ENCODE measurements at regions not wholly inside any gene's neighbourhood (a gene's known extent, or its start where the extent isn't known, plus 50 kb on each side); places are given as distances from the start of the nearest gene placed in this dataset.

- H3K4me3 ChIP-seq = no peak overlapping the region
- H3K79me2 ChIP-seq (ENCODE audit: control insufficient read depth, insufficient read depth, low read length) = no peaks in the 10 kb centered on the region
- no peaks in the 10 kb centered on the region for H3K9me3 ChIP-seq (replicated peaks; ENCODE audit: control insufficient read depth, insufficient read depth, low read length)
- ATAC-seq (no peak), DNase-seq (ENCODE audit: low read depth, low spot score) (no peak), FAIRE-seq (no peak)
- intact Hi-C loops (cut with micrococcal nuclease; ENCODE audit: unreplicated experiment) = no loop called here
- in situ Hi-C loops (cut with MboI) = no loop called here
- BruUV-seq (replicated peaks) = no TSS peak
- no peak overlapping the region for H3K9ac ChIP-seq (ENCODE audit: control insufficient read depth, insufficient read depth, low read length)
- H3K27me3 ChIP-seq (replicated peaks in 1 of 2; ENCODE audit: control insufficient read depth in 2 of 2, insufficient read depth in 2 of 2, low read length in 1 of 2) = no peaks in the 10 kb centered on the region
- no peak overlapping the region for H3K27ac ChIP-seq (ENCODE audit: control insufficient read depth, insufficient read depth)
- no peak overlapping the region for H2AFZ ChIP-seq (ENCODE audit: control insufficient read depth, low read depth, low read length)
- TF ChIP-seq TAF1 (IDR thresholded peaks at IDR 0.05; ENCODE audit: borderline replicate concordance, low read depth, low read length) (no peak), E2F4 (IDR thresholded peaks at IDR 0.05; ENCODE audit: low read depth, low read length) (no peak), SMC3 (IDR thresholded peaks at IDR 0.05; ENCODE audit: borderline replicate concordance, low read length) (no peak), HDGF (IDR thresholded peaks at IDR 0.05) (no peak), CBFB (IDR thresholded peaks at IDR 0.05; ENCODE audit: low read depth) (no peak), ZNF207 (IDR thresholded peaks at IDR 0.05; ENCODE audit: borderline replicate concordance) (no peak), ATF2 (IDR thresholded peaks at IDR 0.05; ENCODE audit: low read length) (no peak), HDAC2 (IDR thresholded peaks at IDR 0.05) (no peak), KDM1A (IDR thresholded peaks at IDR 0.05; ENCODE audit: borderline replicate concordance) (no peak), BHLHE40 (IDR thresholded peaks at IDR 0.05; ENCODE audit: borderline replicate concordance in 1 of 2, low read depth in 2 of 2, low read length in 1 of 2) (no peak), ASH2L (IDR thresholded peaks at IDR 0.05; ENCODE audit: borderline replicate concordance, low read depth) (no peak)
- TF ChIP-seq, protein P1, sequence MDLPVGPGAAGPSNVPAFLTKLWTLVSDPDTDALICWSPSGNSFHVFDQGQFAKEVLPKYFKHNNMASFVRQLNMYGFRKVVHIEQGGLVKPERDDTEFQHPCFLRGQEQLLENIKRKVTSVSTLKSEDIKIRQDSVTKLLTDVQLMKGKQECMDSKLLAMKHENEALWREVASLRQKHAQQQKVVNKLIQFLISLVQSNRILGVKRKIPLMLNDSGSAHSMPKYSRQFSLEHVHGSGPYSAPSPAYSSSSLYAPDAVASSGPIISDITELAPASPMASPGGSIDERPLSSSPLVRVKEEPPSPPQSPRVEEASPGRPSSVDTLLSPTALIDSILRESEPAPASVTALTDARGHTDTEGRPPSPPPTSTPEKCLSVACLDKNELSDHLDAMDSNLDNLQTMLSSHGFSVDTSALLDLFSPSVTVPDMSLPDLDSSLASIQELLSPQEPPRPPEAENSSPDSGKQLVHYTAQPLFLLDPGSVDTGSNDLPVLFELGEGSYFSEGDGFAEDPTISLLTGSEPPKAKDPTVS (IDR thresholded peaks at IDR 0.05; ENCODE audit: low read depth, low read length) = no peak
- TF ChIP-seq, protein P2, sequence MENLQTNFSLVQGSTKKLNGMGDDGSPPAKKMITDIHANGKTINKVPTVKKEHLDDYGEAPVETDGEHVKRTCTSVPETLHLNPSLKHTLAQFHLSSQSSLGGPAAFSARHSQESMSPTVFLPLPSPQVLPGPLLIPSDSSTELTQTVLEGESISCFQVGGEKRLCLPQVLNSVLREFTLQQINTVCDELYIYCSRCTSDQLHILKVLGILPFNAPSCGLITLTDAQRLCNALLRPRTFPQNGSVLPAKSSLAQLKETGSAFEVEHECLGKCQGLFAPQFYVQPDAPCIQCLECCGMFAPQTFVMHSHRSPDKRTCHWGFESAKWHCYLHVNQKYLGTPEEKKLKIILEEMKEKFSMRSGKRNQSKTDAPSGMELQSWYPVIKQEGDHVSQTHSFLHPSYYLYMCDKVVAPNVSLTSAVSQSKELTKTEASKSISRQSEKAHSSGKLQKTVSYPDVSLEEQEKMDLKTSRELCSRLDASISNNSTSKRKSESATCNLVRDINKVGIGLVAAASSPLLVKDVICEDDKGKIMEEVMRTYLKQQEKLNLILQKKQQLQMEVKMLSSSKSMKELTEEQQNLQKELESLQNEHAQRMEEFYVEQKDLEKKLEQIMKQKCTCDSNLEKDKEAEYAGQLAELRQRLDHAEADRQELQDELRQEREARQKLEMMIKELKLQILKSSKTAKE (IDR thresholded peaks at IDR 0.05; ENCODE audit: low read depth, poor library complexity, severe bottlenecking) = no peak
- TF ChIP-seq, protein P3, sequence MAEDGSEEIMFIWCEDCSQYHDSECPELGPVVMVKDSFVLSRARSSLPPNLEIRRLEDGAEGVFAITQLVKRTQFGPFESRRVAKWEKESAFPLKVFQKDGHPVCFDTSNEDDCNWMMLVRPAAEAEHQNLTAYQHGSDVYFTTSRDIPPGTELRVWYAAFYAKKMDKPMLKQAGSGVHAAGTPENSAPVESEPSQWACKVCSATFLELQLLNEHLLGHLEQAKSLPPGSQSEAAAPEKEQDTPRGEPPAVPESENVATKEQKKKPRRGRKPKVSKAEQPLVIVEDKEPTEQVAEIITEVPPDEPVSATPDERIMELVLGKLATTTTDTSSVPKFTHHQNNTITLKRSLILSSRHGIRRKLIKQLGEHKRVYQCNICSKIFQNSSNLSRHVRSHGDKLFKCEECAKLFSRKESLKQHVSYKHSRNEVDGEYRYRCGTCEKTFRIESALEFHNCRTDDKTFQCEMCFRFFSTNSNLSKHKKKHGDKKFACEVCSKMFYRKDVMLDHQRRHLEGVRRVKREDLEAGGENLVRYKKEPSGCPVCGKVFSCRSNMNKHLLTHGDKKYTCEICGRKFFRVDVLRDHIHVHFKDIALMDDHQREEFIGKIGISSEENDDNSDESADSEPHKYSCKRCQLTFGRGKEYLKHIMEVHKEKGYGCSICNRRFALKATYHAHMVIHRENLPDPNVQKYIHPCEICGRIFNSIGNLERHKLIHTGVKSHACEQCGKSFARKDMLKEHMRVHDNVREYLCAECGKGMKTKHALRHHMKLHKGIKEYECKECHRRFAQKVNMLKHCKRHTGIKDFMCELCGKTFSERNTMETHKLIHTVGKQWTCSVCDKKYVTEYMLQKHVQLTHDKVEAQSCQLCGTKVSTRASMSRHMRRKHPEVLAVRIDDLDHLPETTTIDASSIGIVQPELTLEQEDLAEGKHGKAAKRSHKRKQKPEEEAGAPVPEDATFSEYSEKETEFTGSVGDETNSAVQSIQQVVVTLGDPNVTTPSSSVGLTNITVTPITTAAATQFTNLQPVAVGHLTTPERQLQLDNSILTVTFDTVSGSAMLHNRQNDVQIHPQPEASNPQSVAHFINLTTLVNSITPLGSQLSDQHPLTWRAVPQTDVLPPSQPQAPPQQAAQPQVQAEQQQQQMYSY (CRISPR knock-in tag; IDR thresholded peaks at IDR 0.05) = no peak
- no peaks in the 10 kb centered on the region for H3K36me3 ChIP-seq (ENCODE audit: control insufficient read depth in 2 of 2, insufficient read depth in 2 of 2, low read length in 1 of 2)
- no peaks in the 10 kb centered on the region for H3K4me1 ChIP-seq (ENCODE audit: control insufficient read depth, insufficient read depth, low read length)
- SMC1A ChIA-PET (ENCODE audit: uncharacterized antibody, unreplicated experiment) = interaction anchor here (1.4 kb wide), 1 partner anchor 30 kb away, joined by 3 read pairs; no protein-coding TSS in a partner anchor
- H4K20me1 ChIP-seq (ENCODE audit: control insufficient read depth, insufficient read depth) = no peaks in the 10 kb centered on the region
- no peak overlapping the region for H3K4me2 ChIP-seq (ENCODE audit: control insufficient read depth, insufficient read depth)
- 40% methylated on average over 3 of the region's 3 CpGs for WGBS (ENCODE audit: insufficient coverage, insufficient replicate concordance, low lambda C conversion rate, missing lambda C conversion rate)
- RAD21 ChIA-PET (ENCODE audit: unreplicated experiment) = no interaction called here
- CTCF ChIA-PET = interaction anchor here (0.7 kb wide), 1 partner anchor 309 kb away, joined by 3 read pairs; no protein-coding TSS in a partner anchor
- POLR2A ChIA-PET = no interaction called here
These were observed 135.6 kb downstream of the TSEN15 start for GRCh38 chr1:184187097-184187496.

Data from GM12878 (cell line).